Stomach (tissue), 8 donors: ENCODE measurements at regions not wholly inside any gene's neighbourhood (a gene's known extent, or its start where the extent isn't known, plus 50 kb on each side); places are given as distances from the start of the nearest gene placed in this dataset.

Experiments used
- DNase-seq, 2 donors: peaks; one replicate each; pipeline versions ENCODE4 v3.0.0 to v3.0.0-alpha.2; 2013 to 2019
- H3K27ac ChIP-seq, 5 donors: fragments of 200-600 bp in 4 of 5; sonication (generic) in 4 of 5; one replicate each; pipeline ENCODE4 v1.5.1; 2013 to 2019; ENCODE audit warnings: mild to moderate bottlenecking in 1 of 5, moderate library complexity in 1 of 5
- H3K27me3 ChIP-seq, 3 donors: fragments of 200-600 bp; sonication (generic); one replicate each; pipeline ENCODE4 v1.5.1; 2017 to 2019; ENCODE audit warnings: mixed run types in 1 of 3
- H3K36me3 ChIP-seq, 4 donors: fragments of 200-600 bp; sonication (generic); 1 replicate in 3 of 4; 2 replicates in 1 of 4; pipeline ENCODE4 v1.5.1; 2016 to 2019
- H3K4me1 ChIP-seq, 4 donors: fragments of 200-600 bp; sonication (generic); one replicate each; pipeline ENCODE4 v1.5.1; 2016 to 2019
- H3K4me3 ChIP-seq, 4 donors: fragments of 200-600 bp; sonication (generic) in 3 of 4; one replicate each; pipeline ENCODE4 v1.5.1; 2016 to 2019; ENCODE audit warnings: mild to moderate bottlenecking in 1 of 4
- H3K9me3 ChIP-seq, 4 donors: fragments of 200-600 bp; sonication (generic); one replicate each; pipeline ENCODE4 v1.5.1; 2016 to 2019
- CTCF ChIP-seq, 7 experiments: fragments of 450-650 bp in 4 of 7; fragments of 200-600 bp in 3 of 7; sonication (generic) in 3 of 7; IDR thresholded peaks; one replicate each; pipeline ENCODE4 v1.5.1; 2016 to 2019; ENCODE audit warnings: antibody characterized with exemption in 7 of 7, control low read depth in 2 of 7, mild to moderate bottlenecking in 1 of 7
- EP300 ChIP-seq: sonication (generic); formaldehyde crosslinking; IDR thresholded peaks from one replicate; pipeline ENCODE4 v1.6.1; 2017; ENCODE audit warnings: antibody characterized with exemption
- POLR2A ChIP-seq, 4 donors: fragments of 450-650 bp; IDR thresholded peaks; one replicate each; pipeline ENCODE4 v1.6.1; 2016; ENCODE audit warnings: antibody characterized with exemption in 4 of 4, control low read depth in 2 of 4, mild to moderate bottlenecking in 1 of 4, moderate library complexity in 1 of 4
- POLR2AphosphoS5 ChIP-seq, 3 donors: sonication (generic); formaldehyde crosslinking; IDR thresholded peaks; one replicate each; pipeline ENCODE4 v1.6.1; 2016; ENCODE audit warnings: antibody characterized with exemption in 3 of 3
- WGBS, 5 donors: extraction: QIAGEN DNeasy Blood & Tissue Kit in 3 of 5; methylation state at CpG; one replicate each; pipeline versions ENCODE4 v1.1.5 to v1.1.7; 2013 to 2018; 5-methylcytosine and 5-hydroxymethylcytosine counted together
- intact Hi-C: fragments of 100-400 bp; cut with DNase I; formaldehyde crosslinking; loops from one replicate; pipeline ENCODE4 v1.15.1; 2023; ENCODE audit warnings: low total_unique reads
- donor health status: healthy with polysubstance abuse.
- donor health status: Bipolar disorder and iron deficiency.
- donor health status: healthy.

- Histone ChIP-seq H3K4me3 (no peak overlapping the region), H3K9me3 (no peaks in the 10 kb centered on the region), H3K27me3 (no peaks in the 10 kb centered on the region), H3K27ac (no peak overlapping the region), H3K4me1 (no peaks in the 10 kb centered on the region), H3K36me3 (no peaks in the 10 kb centered on the region)
- DNase-seq, result peak in 1 of 2 donors; percentile 30
- intact Hi-C loops, result no loop called here
- 36 to 49% (median 39%) methylated on average over 5 of the region's 5 CpGs for WGBS, 5 donors
- no peak for TF ChIP-seq EP300
- no peak for TF ChIP-seq CTCF (IDR thresholded peaks at IDR 0.05)
- TF ChIP-seq POLR2AphosphoS5 (IDR thresholded peaks at IDR 0.05), result no peak
Observed at GRCh38 chr4:180947425-180947824, 1295.8 kb upstream of the TENM3 start.

DNA sequence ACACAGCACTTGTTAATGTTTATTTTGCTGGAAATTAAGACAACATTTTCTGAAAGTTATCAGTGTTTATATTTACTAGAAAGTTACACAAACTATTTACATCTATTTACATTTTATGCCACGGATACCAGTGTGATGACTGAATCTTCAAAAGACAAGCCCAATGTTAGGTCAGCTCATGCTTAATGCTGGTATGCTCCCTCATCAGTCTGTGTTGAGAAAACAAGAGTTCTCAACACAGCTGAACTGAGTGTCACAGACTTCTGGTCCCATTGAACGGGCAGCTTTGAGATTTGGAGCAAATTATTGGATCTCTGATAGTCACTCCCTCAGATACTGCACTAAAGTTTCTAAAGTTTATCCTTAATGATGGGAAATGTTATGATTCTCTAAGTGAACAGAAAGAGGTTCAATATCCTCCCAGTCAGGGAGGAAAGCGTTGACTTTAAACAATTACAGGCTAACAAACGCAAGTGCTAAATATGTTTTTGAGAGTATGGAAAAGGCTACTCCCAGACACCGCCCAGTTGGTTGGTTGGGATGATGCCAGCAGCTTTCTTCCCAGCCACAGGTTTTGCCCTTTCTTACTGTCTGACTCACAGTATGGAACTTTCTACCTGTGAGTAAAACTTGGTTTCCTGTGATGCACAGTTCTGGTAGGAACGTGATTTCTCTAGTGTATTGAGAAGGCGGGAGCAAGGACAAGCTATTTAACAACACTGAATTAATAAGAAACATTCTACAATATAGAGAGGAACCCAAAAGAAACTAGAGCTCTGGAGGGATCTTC lies 1293.6 kb upstream of the TENM3 start:
- no peaks in the 10 kb centered on the region for H3K9me3 ChIP-seq
- no peaks in the 10 kb centered on the region for H3K27me3 ChIP-seq
- no peak for TF ChIP-seq POLR2A (IDR thresholded peaks at IDR 0.05)
- TF ChIP-seq EP300, result no peak
- TF ChIP-seq POLR2AphosphoS5 (IDR thresholded peaks at IDR 0.05), result no peak
- TF ChIP-seq CTCF (IDR thresholded peaks at IDR 0.05), result no peak
- no peak overlapping the region for H3K4me3 ChIP-seq
- intact Hi-C loops, result no loop called here
- 64 to 72% (median 64%) methylated on average over 7 of the region's 7 CpGs for WGBS, 5 donors
- H3K27ac ChIP-seq, result no peak overlapping the region
- H3K4me1 ChIP-seq, result no peaks in the 10 kb centered on the region
- DNase-seq, result peak in 1 of 2 donors; percentile 33
- no peaks in the 10 kb centered on the region for H3K36me3 ChIP-seq

DNA sequence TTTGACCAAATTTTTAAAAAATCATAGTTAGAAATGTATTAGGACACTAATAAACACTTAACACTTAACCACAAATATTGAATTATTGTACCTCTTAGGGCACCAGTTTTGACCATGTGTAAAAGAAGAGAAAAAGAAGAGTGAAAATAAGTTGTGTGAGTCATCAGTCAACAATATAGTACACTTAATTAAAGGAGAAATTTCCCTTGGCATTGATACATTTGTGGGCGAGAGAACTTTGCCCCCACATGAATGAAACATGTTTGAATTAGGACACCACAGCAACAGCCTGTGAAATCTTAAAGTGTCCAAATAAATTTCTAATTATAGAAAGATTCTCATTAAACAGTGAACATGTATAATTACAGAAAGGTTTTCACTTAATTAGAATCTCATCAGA lies 1292.8 kb upstream of the TENM3 start:
- TF ChIP-seq CTCF (IDR thresholded peaks at IDR 0.05), result no peak
- TF ChIP-seq POLR2AphosphoS5 (IDR thresholded peaks at IDR 0.05), result no peak
- no peak for TF ChIP-seq EP300
- no peak for TF ChIP-seq POLR2A (IDR thresholded peaks at IDR 0.05)
- intact Hi-C loops, result no loop called here
- Histone ChIP-seq H3K27me3 (no peaks in the 10 kb centered on the region), H3K4me1 (no peaks in the 10 kb centered on the region), H3K27ac (no peak overlapping the region), H3K36me3 (no peaks in the 10 kb centered on the region), H3K4me3 (no peak overlapping the region), H3K9me3 (no peaks in the 10 kb centered on the region)
- 54 to 74% (median 71%) methylated on average over 1 of the region's 1 CpG for WGBS, 5 donors
- no peak for DNase-seq

DNA sequence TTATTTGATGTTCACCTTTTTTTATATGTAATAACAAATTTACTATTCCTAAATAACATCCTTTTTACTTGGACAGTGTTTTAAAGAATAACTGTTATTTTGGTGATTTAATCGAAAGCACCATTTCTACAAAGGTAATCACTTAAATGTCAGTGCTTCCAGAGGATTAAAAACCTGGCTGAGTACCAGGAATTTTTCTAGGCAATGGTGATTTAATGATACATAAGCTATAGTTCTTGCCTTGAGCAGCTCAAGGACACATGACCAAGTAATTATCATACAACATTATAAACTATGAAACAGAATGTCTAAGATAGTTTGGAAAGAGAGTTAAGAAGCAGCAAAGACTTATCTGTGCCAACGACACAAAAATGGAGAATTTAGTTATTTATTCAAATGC lies 1291.9 kb upstream of the TENM3 start:
- intact Hi-C loops, result no loop called here
- no peak overlapping the region for H3K4me3 ChIP-seq
- H3K9me3 ChIP-seq, result no peaks in the 10 kb centered on the region
- no peaks in the 10 kb centered on the region for H3K4me1 ChIP-seq
- H3K27ac ChIP-seq, result no peak overlapping the region
- DNase-seq, result no peak
- TF ChIP-seq CTCF (IDR thresholded peaks at IDR 0.05), result no peak
- no peak for TF ChIP-seq POLR2A (IDR thresholded peaks at IDR 0.05)
- TF ChIP-seq POLR2AphosphoS5 (IDR thresholded peaks at IDR 0.05), result no peak
- TF ChIP-seq EP300, result no peak
- no peaks in the 10 kb centered on the region for H3K27me3 ChIP-seq
- 79 to 92% (median 85%) methylated on average over 2 of the region's 2 CpGs for WGBS, 5 donors
- H3K36me3 ChIP-seq, result no peaks in the 10 kb centered on the region
